ENCODE measurements at regions not wholly inside any gene's neighbourhood (a gene's known extent, or its start where the extent isn't known, plus 50 kb on each side); places are given as distances from the start of the nearest gene placed in this dataset.

GRCh38 chr11:29801561-29801960 is 215.3 kb downstream of the KCNA4 start:
- Mint-ChIP-seq H3K36me3 (ENCODE audit: low read depth, unreplicated experiment) (no peaks in the 10 kb centered on the region), H3K27ac (ENCODE audit: unreplicated experiment) (no peak overlapping the region), H3K4me3 (ENCODE audit: unreplicated experiment) (no peak overlapping the region), H3K27me3 (ENCODE audit: unreplicated experiment) (no peaks in the 10 kb centered on the region), H3K9me3 (ENCODE audit: unreplicated experiment) (no peaks in the 10 kb centered on the region), H3K4me1 (ENCODE audit: unreplicated experiment) (peaks cover 6% of the 10 kb centered on the region)
- no peak for TF ChIP-seq CTCF (IDR thresholded peaks at IDR 0.05; ENCODE audit: unreplicated experiment)
- no peak for DNase-seq (ENCODE audit: low spot score)

- Mint-ChIP-seq H3K4me1 (ENCODE audit: unreplicated experiment) (peaks cover under 1% of the 10 kb centered on the region), H3K36me3 (ENCODE audit: low read depth, unreplicated experiment) (no peaks in the 10 kb centered on the region), H3K9me3 (ENCODE audit: unreplicated experiment) (no peaks in the 10 kb centered on the region), H3K27ac (ENCODE audit: unreplicated experiment) (no peak overlapping the region), H3K27me3 (ENCODE audit: unreplicated experiment) (no peaks in the 10 kb centered on the region), H3K4me3 (ENCODE audit: unreplicated experiment) (no peak overlapping the region)
- no peak for DNase-seq (ENCODE audit: low spot score)
- no peak for TF ChIP-seq CTCF (IDR thresholded peaks at IDR 0.05; ENCODE audit: unreplicated experiment)
Measured at GRCh38 chr11:29786092-29786491, 230.7 kb downstream of the KCNA4 start.

GRCh38 chr11:29783506-29783905 is 233.3 kb downstream of the KCNA4 start:
- no peak for DNase-seq (ENCODE audit: low spot score)
- TF ChIP-seq CTCF (IDR thresholded peaks at IDR 0.05; ENCODE audit: unreplicated experiment), result no peak
- peaks cover 5% of the 10 kb centered on the region for H3K4me1 Mint-ChIP-seq (ENCODE audit: unreplicated experiment)
- no peaks in the 10 kb centered on the region for H3K9me3 Mint-ChIP-seq (ENCODE audit: unreplicated experiment)
- H3K27ac Mint-ChIP-seq (ENCODE audit: unreplicated experiment), result no peak overlapping the region
- no peak overlapping the region for H3K4me3 Mint-ChIP-seq (ENCODE audit: unreplicated experiment)
- no peaks in the 10 kb centered on the region for H3K27me3 Mint-ChIP-seq (ENCODE audit: unreplicated experiment)
- H3K36me3 Mint-ChIP-seq (ENCODE audit: low read depth, unreplicated experiment), result no peaks in the 10 kb centered on the region

- no peak overlapping the region for H3K4me3 Mint-ChIP-seq (ENCODE audit: unreplicated experiment)
- no peak overlapping the region for H3K27ac Mint-ChIP-seq (ENCODE audit: unreplicated experiment)
- DNase-seq (ENCODE audit: low spot score), result no peak
- H3K27me3 Mint-ChIP-seq (ENCODE audit: unreplicated experiment), result no peaks in the 10 kb centered on the region
- no peaks in the 10 kb centered on the region for H3K9me3 Mint-ChIP-seq (ENCODE audit: unreplicated experiment)
- H3K4me1 Mint-ChIP-seq (ENCODE audit: unreplicated experiment), result peaks cover 5% of the 10 kb centered on the region
- no peak for TF ChIP-seq CTCF (IDR thresholded peaks at IDR 0.05; ENCODE audit: unreplicated experiment)
- H3K36me3 Mint-ChIP-seq (ENCODE audit: low read depth, unreplicated experiment), result no peaks in the 10 kb centered on the region
Measured at GRCh38 chr11:29782447-29782846, 234.4 kb downstream of the KCNA4 start.

- DNase-seq (ENCODE audit: low spot score), result no peak
- Mint-ChIP-seq H3K27ac (ENCODE audit: unreplicated experiment) (no peak overlapping the region), H3K4me3 (ENCODE audit: unreplicated experiment) (no peak overlapping the region), H3K4me1 (ENCODE audit: unreplicated experiment) (peaks cover 5% of the 10 kb centered on the region), H3K9me3 (ENCODE audit: unreplicated experiment) (no peaks in the 10 kb centered on the region), H3K36me3 (ENCODE audit: low read depth, unreplicated experiment) (no peaks in the 10 kb centered on the region), H3K27me3 (ENCODE audit: unreplicated experiment) (no peaks in the 10 kb centered on the region)
- no peak for TF ChIP-seq CTCF (IDR thresholded peaks at IDR 0.05; ENCODE audit: unreplicated experiment)
Measured at GRCh38 chr11:29781268-29781667, 235.6 kb downstream of the KCNA4 start.

Measured in endothelial cell (in vitro differentiated cells).